ENCODE measurements at regions not wholly inside any gene's neighbourhood (a gene's known extent, or its start where the extent isn't known, plus 50 kb on each side); places are given as distances from the start of the nearest gene placed in this dataset.
"Not testable (repeated sequence)": the region's sequence is repeated elsewhere in the genome, so short reads cannot be mapped to it uniquely, and the experiment has no call there.

DNA sequence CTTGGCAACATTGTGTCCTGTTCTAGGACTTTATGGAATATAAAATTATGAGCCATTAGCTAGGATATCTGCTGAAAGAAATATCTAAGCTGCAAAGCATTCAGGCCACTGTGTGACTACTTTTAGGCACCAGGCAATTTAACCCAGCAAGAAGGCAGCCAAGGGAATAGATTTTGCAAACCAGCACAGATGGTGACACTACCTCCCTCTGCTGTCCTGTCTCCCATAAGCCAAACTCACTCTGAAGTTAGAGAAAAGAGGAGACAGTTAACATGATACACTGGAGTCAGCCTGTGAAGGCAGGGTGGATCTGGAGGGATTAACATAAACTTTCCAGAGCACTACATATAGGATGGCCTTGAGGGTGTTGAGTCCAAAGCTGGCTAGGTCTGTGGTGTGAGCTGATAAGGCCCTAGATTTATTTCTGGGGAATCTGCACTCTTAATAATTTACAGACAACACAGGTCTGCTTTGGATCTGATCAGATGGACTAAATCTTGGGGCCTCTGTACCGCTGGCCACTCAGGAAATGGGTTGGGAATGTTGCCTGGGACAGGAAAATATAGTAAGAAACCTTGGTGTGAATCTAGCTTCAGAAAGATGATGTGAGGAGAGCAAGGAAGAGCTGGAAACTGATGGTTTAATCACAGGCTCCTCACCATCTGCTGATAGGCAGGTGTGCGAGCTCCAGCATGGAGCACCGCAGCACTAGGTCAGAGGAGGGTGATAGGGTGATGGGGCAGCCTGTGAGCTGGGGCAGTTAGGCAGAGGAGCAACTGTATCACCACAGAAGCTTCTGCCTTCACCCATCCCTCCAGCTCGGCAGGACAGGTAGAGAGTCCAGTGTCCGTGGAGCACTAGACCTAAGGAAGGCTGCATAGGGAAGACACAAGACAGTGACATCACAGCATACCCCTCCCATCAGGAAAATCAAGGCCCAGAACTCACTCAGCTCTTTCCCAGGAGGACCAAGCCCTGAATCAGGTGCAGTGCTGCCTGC lies 229.9 kb upstream of the PRSS1 start:
- DNase-seq (ENCODE audit: low read depth) = no peak
- no peak overlapping the region for H3K4me3 ChIP-seq (ENCODE audit: control insufficient read depth, low read depth, low read length)
- TF ChIP-seq, protein P1, sequence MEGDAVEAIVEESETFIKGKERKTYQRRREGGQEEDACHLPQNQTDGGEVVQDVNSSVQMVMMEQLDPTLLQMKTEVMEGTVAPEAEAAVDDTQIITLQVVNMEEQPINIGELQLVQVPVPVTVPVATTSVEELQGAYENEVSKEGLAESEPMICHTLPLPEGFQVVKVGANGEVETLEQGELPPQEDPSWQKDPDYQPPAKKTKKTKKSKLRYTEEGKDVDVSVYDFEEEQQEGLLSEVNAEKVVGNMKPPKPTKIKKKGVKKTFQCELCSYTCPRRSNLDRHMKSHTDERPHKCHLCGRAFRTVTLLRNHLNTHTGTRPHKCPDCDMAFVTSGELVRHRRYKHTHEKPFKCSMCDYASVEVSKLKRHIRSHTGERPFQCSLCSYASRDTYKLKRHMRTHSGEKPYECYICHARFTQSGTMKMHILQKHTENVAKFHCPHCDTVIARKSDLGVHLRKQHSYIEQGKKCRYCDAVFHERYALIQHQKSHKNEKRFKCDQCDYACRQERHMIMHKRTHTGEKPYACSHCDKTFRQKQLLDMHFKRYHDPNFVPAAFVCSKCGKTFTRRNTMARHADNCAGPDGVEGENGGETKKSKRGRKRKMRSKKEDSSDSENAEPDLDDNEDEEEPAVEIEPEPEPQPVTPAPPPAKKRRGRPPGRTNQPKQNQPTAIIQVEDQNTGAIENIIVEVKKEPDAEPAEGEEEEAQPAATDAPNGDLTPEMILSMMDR (conservative IDR thresholded peaks at IDR 0.05; ENCODE audit: control insufficient read depth, insufficient read depth, low read depth, low read length) = peak; percentile 8

DNA sequence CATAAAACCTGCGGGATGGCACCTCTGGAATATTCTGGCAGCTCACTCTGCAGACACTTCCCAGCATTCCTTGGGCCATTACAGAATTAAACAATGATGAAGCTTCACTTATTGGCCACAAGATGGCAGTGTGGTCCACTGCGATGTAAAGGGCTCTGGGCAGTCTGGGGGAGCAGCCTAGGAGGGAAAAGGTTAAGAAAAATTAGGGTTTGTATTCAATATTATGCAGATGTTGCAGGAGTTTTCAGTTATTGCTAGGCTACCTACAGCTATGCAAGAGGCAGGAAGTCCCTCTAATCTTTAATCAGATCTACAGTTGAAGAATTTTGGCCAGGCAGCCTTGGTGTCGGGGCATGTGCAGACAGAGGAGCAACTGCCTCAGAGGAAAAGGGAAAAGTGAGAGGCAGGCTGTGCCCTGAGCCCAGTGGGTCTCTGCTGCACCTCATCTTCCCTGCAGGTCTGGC lies 233.2 kb upstream of the PRSS1 start:
- H3K4me3 ChIP-seq (ENCODE audit: control insufficient read depth, low read depth, low read length) = no peak overlapping the region
- DNase-seq (ENCODE audit: low read depth) = peak; percentile 76
- TF ChIP-seq, protein P1 (conservative IDR thresholded peaks at IDR 0.05; ENCODE audit: control insufficient read depth, insufficient read depth, low read depth, low read length) = peak; percentile 88

DNA sequence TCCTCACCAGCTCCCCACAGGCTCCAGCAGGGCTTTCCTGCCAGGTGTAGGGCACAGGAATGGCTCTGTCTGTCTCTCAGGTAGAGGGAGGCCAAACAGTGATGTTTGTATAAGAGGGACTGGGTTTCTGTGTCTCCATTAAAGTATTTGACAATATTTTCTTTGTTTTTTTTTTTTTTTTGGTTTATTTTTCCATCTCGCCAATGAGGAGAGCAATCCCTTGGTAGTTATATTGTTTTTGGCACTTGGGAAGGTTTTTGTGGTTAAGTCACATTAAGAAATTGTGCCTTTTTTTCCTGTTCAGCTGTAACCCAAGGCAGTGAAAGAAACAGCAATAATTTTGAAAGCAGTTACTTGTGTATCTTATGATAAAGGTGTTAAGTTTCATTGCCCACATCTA lies 234.6 kb upstream of the PRSS1 start:
- H3K4me3 ChIP-seq (ENCODE audit: control insufficient read depth, low read depth, low read length); DNase-seq (ENCODE audit: low read depth): not testable (repeated sequence)

DNA sequence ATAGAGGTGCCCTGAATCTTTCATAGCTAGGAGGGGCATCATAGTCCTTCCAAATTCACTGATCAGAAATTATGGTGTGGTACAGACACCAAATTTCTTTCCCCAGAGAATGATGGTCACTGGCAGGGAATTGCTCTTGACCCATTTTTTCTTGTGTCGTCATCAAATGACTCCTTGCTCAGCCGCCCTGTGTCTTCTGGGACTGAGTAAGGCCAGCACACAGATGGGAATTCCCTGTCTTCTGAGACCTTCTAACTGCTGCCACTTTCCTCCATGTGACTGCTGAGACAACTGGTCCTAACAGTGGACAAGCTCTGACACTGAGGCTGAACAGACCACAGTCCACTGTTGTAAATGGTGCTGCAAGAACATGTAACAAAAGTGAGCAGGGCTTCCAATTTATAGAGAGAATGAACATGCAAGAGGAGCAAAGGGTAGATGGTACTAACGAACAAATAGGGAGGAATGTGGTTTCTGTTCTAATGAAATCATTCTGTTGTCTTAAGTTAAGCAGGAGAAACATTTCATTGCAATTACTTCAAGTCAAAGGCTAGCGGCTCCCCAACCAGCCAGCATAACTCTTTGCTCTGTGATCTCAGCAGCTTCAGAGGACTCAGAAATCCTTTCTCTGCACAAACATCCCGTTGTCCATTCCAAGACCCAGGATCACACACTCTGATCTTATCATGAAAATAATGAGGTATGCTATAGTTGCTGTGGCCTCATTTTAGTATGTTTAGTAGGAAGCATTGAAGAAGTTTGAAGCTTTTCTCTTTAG lies 235.9 kb upstream of the PRSS1 start:
- DNase-seq (ENCODE audit: low read depth) = no peak
- TF ChIP-seq, protein P1 (conservative IDR thresholded peaks at IDR 0.05; ENCODE audit: control insufficient read depth, insufficient read depth, low read depth, low read length) = no peak
- no peak overlapping the region for H3K4me3 ChIP-seq (ENCODE audit: control insufficient read depth, low read depth, low read length)

DNA sequence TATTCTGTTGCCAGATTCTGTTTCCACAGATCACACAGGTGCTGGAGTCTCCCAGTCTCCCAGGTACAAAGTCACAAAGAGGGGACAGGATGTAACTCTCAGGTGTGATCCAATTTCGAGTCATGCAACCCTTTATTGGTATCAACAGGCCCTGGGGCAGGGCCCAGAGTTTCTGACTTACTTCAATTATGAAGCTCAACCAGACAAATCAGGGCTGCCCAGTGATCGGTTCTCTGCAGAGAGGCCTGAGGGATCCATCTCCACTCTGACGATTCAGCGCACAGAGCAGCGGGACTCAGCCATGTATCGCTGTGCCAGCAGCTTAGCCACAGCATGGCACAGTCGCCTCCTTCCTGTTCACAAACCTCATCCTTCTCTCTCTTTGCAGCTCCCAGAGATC lies 237.5 kb upstream of the PRSS1 start:
- DNase-seq (ENCODE audit: low read depth) = no peak

DNA sequence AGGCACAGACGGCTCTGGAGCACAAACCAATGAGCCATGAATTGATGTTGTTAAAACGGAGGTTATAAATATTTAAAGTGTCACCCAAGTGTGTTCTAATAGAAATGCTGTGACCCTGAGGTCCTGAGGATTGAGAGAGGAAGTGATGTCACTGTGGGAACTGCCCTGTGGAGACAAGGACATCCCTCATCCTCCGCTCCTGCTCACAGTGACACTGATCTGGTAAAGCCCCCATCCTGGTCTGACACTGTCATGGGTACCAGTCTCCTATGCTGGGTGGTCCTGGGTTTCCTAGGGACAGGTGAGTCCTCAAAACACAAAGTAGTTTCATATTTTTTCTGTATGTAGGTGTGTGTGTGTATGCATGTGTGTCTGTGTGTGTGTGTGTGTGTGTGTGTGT lies 237.9 kb upstream of the PRSS1 start:
- no peak for DNase-seq (ENCODE audit: low read depth)
- TF ChIP-seq, protein P1 (conservative IDR thresholded peaks at IDR 0.05; ENCODE audit: control insufficient read depth, insufficient read depth, low read depth, low read length) = no peak
- no peak overlapping the region for H3K4me3 ChIP-seq (ENCODE audit: control insufficient read depth, low read depth, low read length)

More for the DNA sequence above, 237.5 kb upstream of the PRSS1 start:
- no peak overlapping the region for H3K4me3 ChIP-seq (ENCODE audit: control insufficient read depth, low read depth, low read length)
- TF ChIP-seq, protein P1 (conservative IDR thresholded peaks at IDR 0.05; ENCODE audit: control insufficient read depth, insufficient read depth, low read depth, low read length) = no peak

DNA sequence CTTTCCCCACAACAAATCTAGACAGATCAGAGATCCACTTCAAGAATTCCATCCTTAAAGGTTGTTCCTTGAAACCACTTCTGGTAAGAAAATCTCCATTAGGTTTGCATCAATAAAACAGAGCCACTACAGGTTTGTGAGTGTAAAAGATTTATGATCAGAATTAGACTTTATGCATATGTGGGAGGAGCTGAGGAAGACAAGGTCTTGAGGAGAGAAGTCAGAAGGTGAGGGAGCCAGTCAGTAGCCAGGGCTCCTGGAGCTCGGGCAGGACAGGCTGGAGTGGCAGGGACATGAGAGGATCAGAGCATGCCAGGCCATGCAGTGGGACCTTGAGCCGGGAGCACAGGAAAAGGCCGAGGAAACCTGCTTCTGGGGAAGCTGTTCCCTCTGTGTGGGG lies 240.0 kb upstream of the PRSS1 start:
- not testable (repeated sequence) for H3K4me3 ChIP-seq (ENCODE audit: control insufficient read depth, low read depth, low read length); DNase-seq (ENCODE audit: low read depth)
